ENCODE measurements at regions not wholly inside any gene's neighbourhood (a gene's known extent, or its start where the extent isn't known, plus 50 kb on each side); places are given as distances from the start of the nearest gene placed in this dataset.

GRCh38 chr15:25184356-25185155 lies 229.8 kb downstream of the SNRPN start:
- Histone ChIP-seq H2BK120ac (ENCODE audit: low read depth, low read length) (no peak overlapping the region), H3K4me3 (ENCODE audit: insufficient read depth, low read depth, low read length) (no peak overlapping the region), H4K8ac (ENCODE audit: low read depth in 2 of 2, low read length in 2 of 2) (no peak overlapping the region), H2AFZ (replicated peaks; ENCODE audit: low read length, poor library complexity) (no peak overlapping the region), H3K9me3 (ENCODE audit: control insufficient read depth, insufficient read depth, low read length) (peaks cover 85% of the 10 kb centered on the region), H4K91ac (ENCODE audit: insufficient read depth, low read depth, low read length) (no peak overlapping the region), H3K56ac (ENCODE audit: extremely low read depth, insufficient read depth, low read length) (no peak overlapping the region), H2AK9ac (replicated peaks; ENCODE audit: low read depth, low read length, poor library complexity) (no peak overlapping the region), H2BK20ac (ENCODE audit: low read depth, low read length) (no peak overlapping the region), H4K20me1 (ENCODE audit: insufficient read depth, low read length) (no peaks in the 10 kb centered on the region), H3K79me1 (ENCODE audit: low read depth in 1 of 2, low read length in 2 of 2) (no peaks in the 10 kb centered on the region), H2AK5ac (ENCODE audit: low read depth, low read length) (no peak overlapping the region), H3K4me2 (ENCODE audit: low read depth, low read length) (no peak overlapping the region), H2BK5ac (ENCODE audit: low read depth, low read length, poor library complexity, severe bottlenecking) (no peak overlapping the region), H3K18ac (ENCODE audit: low read depth, low read length) (no peak overlapping the region), H3K36me3 (ENCODE audit: control insufficient read depth, insufficient read depth, low read length) (no peaks in the 10 kb centered on the region), H3K4ac (ENCODE audit: low read depth, low read length) (no peak overlapping the region), H3K27me3 (ENCODE audit: control insufficient read depth, insufficient read depth, low read length) (no peaks in the 10 kb centered on the region), H3K9ac (ENCODE audit: low read depth, low read length) (no peak overlapping the region), H4K5ac (ENCODE audit: low read depth, low read length) (no peak overlapping the region), H3K9me1 (ENCODE audit: insufficient read depth, low read length) (no peaks in the 10 kb centered on the region), H2BK15ac (ENCODE audit: low read depth, low read length) (no peak overlapping the region), H3K23ac (ENCODE audit: low read depth, low read length) (no peak overlapping the region), H3K14ac (replicated peaks; ENCODE audit: low read depth, low read length) (no peak overlapping the region), H3K27ac (ENCODE audit: insufficient read depth, low read length) (no peak overlapping the region), H3K4me1 (ENCODE audit: control insufficient read depth, insufficient read depth, low read length) (no peaks in the 10 kb centered on the region)
- dilution Hi-C loops (cut with HindIII; ENCODE audit: low sequenced_read_pairs, unreplicated experiment) (no loop called here), intact Hi-C loops (cut with micrococcal nuclease) (no loop called here), in situ Hi-C loops (cut with MboI; ENCODE audit: low sequenced_read_pairs) (no loop called here)
- WGBS, 2 experiments (ENCODE audit: extremely low coverage in 2 of 2, insufficient read length in 1 of 2) = 72% methylated on average over 5 of the region's 12 CpGs; no CpG with 5 or more reads in 1 of the 2 experiments
- CTCF ChIA-PET = no interaction called here
- DNase-seq = no peak
- no TSS peak for BruUV-seq (replicated peaks)
- TF ChIP-seq CTCF (conservative IDR thresholded peaks at IDR 0.05; ENCODE audit: low read depth, low read length) (no peak), RFX5 (IDR thresholded peaks at IDR 0.05; ENCODE audit: low read depth, low read length) (no peak), FOS (IDR thresholded peaks at IDR 0.05; ENCODE audit: low read depth, low read length) (no peak), CHD1 (IDR thresholded peaks at IDR 0.05; ENCODE audit: low read depth, low read length) (no peak), SMC3 (IDR thresholded peaks at IDR 0.05; ENCODE audit: low read depth, low read length) (no peak), MXI1 (IDR thresholded peaks at IDR 0.05; ENCODE audit: borderline replicate concordance, low read depth, low read length) (no peak), CEBPB (IDR thresholded peaks at IDR 0.05; ENCODE audit: low read depth, low read length) (no peak), ELK1 (IDR thresholded peaks at IDR 0.05; ENCODE audit: borderline replicate concordance, low read depth, low read length) (no peak), POLR2A (IDR thresholded peaks at IDR 0.05; ENCODE audit: low read depth, low read length) (no peak), USF2 (IDR thresholded peaks at IDR 0.05; ENCODE audit: low read depth, low read length) (no peak), MAZ (IDR thresholded peaks at IDR 0.05; ENCODE audit: borderline replicate concordance, low read depth, low read length) (no peak), RAD21 (IDR thresholded peaks at IDR 0.05; ENCODE audit: low read length) (no peak), RCOR1 (IDR thresholded peaks at IDR 0.05; ENCODE audit: insufficient replicate concordance, low read length) (no peak), MAFK (IDR thresholded peaks at IDR 0.05; ENCODE audit: low read depth, low read length) (no peak), NFE2L2 (IDR thresholded peaks at IDR 0.05; ENCODE audit: low read depth, low read length) (no peak), BHLHE40 (IDR thresholded peaks at IDR 0.05; ENCODE audit: low read depth, low read length) (no peak)
- POLR2A ChIA-PET (ENCODE audit: unreplicated experiment) = no interaction called here
- no peak for ATAC-seq (ENCODE audit: low read depth)
